HepG2 (cell line): ENCODE measurements at regions not wholly inside any gene's neighbourhood (a gene's known extent, or its start where the extent isn't known, plus 50 kb on each side); places are given as distances from the start of the nearest gene placed in this dataset.

Experiments used
- ATAC-seq: fragments of 200-7000 bp; cut with Tn5 transposase; 3 replicates; pipeline ENCODE4 v1.9.1; 2020; ENCODE audit warnings: mild to moderate bottlenecking, moderate library complexity
- BruUV-seq: library from RNA; stranded (reverse); fragments of 400-500 nt; replicated peaks from 2 replicates; lab custom pipeline; 2021; lab: Mats Ljungman, UMichigan
- CTCF ChIA-PET: fragments of 300-600 bp; formaldehyde crosslinking; extraction: SDS; loops from one replicate; lab custom pipeline; 2021; ENCODE audit warnings: low total read pairs, inconsistent platforms, low intra/inter-chr PET ratio; lab: Yijun Ruan, JAX
- POLR2A ChIA-PET: fragments of 350-600 bp; sonication (Branson Sonifier 250); formaldehyde crosslinking; loops from one replicate; lab custom pipeline; 2020; ENCODE audit warnings: antibody characterized with exemption, inconsistent platforms; lab: Yijun Ruan, JAX
- DNase-seq: peaks from one replicate; pipeline ENCODE4 v3.0.0-alpha.2; 2015; ENCODE audit warnings: low spot score
- FAIRE-seq: peaks from 3 replicates; lab custom pipeline; 2011; peaks lifted over from hg19 to GRCh38; lab: Jason Lieb, UNC
- H2AFZ ChIP-seq: one replicate; pipeline ENCODE4 v1.6.1; 2011; ENCODE audit warnings: low read length, inconsistent platforms
- H3K27ac ChIP-seq: fragments of 300-600 bp; 3 replicates; pipeline ENCODE4 v1.8.0; 2011; ENCODE audit warnings: mixed run types, mild to moderate bottlenecking, mixed read lengths, low read length, inconsistent platforms; ENCODE audit not compliant: insufficient read depth; ENCODE audit errors: extremely low read length
- H3K27me3 ChIP-seq, 2 experiments: fragments of 200-600 bp in 1 of 2; 2 replicates in 1 of 2; 3 replicates in 1 of 2; pipeline versions ENCODE4 v1.6.0 to v1.8.0; 2011; ENCODE audit warnings: low read length in 2 of 2, mild to moderate bottlenecking in 2 of 2, moderate library complexity in 2 of 2, inconsistent platforms in 1 of 2; ENCODE audit not compliant: insufficient read depth in 2 of 2, control insufficient read depth in 1 of 2
- H3K36me3 ChIP-seq, 2 experiments: fragments of 200-600 bp in 1 of 2; replicated peaks in 1 of 2; 2 replicates in 1 of 2; 3 replicates in 1 of 2; pipeline versions ENCODE4 v1.5.1 to v1.8.0; 2011; ENCODE audit warnings: low read length in 2 of 2, inconsistent platforms in 1 of 2; ENCODE audit not compliant: insufficient read depth in 2 of 2, control insufficient read depth in 1 of 2
- H3K4me1 ChIP-seq: 2 replicates; pipeline ENCODE4 v1.5.1; 2012; ENCODE audit warnings: low read length, inconsistent platforms; ENCODE audit not compliant: insufficient read depth
- H3K4me2 ChIP-seq: 2 replicates; pipeline ENCODE4 v1.6.0; 2011; ENCODE audit warnings: low read depth, low read length, inconsistent platforms
- H3K4me3 ChIP-seq, 3 experiments: fragments of 200-600 bp in 1 of 3; sonication (generic), shearing (Covaris generic) in 1 of 3; replicated peaks in 1 of 3; 2 replicates each; pipeline ENCODE4 v1.5.1; 2011 to 2016; ENCODE audit warnings: low read length in 3 of 3, inconsistent platforms in 2 of 3, low read depth in 2 of 3, mild to moderate bottlenecking in 2 of 3, control low read depth in 1 of 3, mixed read lengths in 1 of 3; ENCODE audit not compliant: insufficient read depth in 1 of 3
- H3K79me2 ChIP-seq: one replicate; pipeline ENCODE4 v1.6.1; 2011; ENCODE audit warnings: low read length, inconsistent platforms; ENCODE audit not compliant: insufficient read depth
- H3K9ac ChIP-seq: 2 replicates; pipeline ENCODE4 v1.6.0; 2011; ENCODE audit warnings: mild to moderate bottlenecking, low read depth, low read length, inconsistent platforms; ENCODE audit not compliant: insufficient read depth
- H3K9me3 ChIP-seq: 2 replicates; pipeline ENCODE4 v1.5.1; 2012; ENCODE audit warnings: mild to moderate bottlenecking, low read length
- H4K20me1 ChIP-seq: 2 replicates; pipeline ENCODE4 v1.6.0; 2011; ENCODE audit warnings: inconsistent platforms, mild to moderate bottlenecking, low read length, moderate library complexity; ENCODE audit not compliant: insufficient read depth
- ATRX ChIP-seq: sonication (generic); formaldehyde crosslinking; IDR thresholded peaks from 2 replicates; pipeline ENCODE4 v1.4.0; 2020; ENCODE audit warnings: missing genetic modification reagents, borderline replicate concordance
- MTF2 ChIP-seq: sonication (generic); formaldehyde crosslinking; IDR thresholded peaks from 2 replicates; pipeline ENCODE4 v1.5.0; 2020; ENCODE audit warnings: missing genetic modification reagents, borderline replicate concordance
- NPAS2 ChIP-seq: sonication (generic); formaldehyde crosslinking; IDR thresholded peaks from 2 replicates; pipeline ENCODE4 v1.8.0; 2022; ENCODE audit warnings: mild to moderate bottlenecking, missing genetic modification reagents, borderline replicate concordance
- ONECUT2 ChIP-seq: sonication (generic); formaldehyde crosslinking; IDR thresholded peaks from 2 replicates; pipeline ENCODE4 v1.4.0; 2020; ENCODE audit warnings: missing genetic modification reagents
- PAX8 ChIP-seq: sonication (generic); formaldehyde crosslinking; IDR thresholded peaks from 2 replicates; pipeline ENCODE4 v1.8.0; 2022; ENCODE audit warnings: mild to moderate bottlenecking, missing genetic modification reagents, borderline replicate concordance
- PHF5A ChIP-seq: IDR thresholded peaks from one replicate; pipeline ENCODE4 v1.6.1; 2018; ENCODE audit warnings: low read depth, missing genetic modification reagents; ENCODE audit not compliant: unreplicated experiment
- PHF8 ChIP-seq: sonication (generic); formaldehyde crosslinking; IDR thresholded peaks from 2 replicates; pipeline ENCODE4 v1.5.0; 2020; ENCODE audit warnings: missing genetic modification reagents
- RARG ChIP-seq: sonication (generic); formaldehyde crosslinking; IDR thresholded peaks from 2 replicates; pipeline ENCODE4 v1.4.0; 2020; ENCODE audit warnings: low read depth, mild to moderate bottlenecking, missing genetic modification reagents
- SALL1 ChIP-seq: sonication (generic); formaldehyde crosslinking; IDR thresholded peaks from 2 replicates; pipeline ENCODE4 v1.8.0; 2022; ENCODE audit warnings: mild to moderate bottlenecking, missing genetic modification reagents
- SNRNP70 ChIP-seq: fragments of 200-400 bp; formaldehyde crosslinking; IDR thresholded peaks from 2 replicates; pipeline ENCODE4 v1.6.1; 2017; ENCODE audit warnings: mild to moderate bottlenecking, low read depth, low read length, moderate library complexity
- SRSF9 ChIP-seq: fragments of 200-400 bp; formaldehyde crosslinking; IDR thresholded peaks from 2 replicates; pipeline ENCODE4 v1.6.1; 2018; ENCODE audit warnings: borderline replicate concordance, mild to moderate bottlenecking, low read depth, low read length; ENCODE audit not compliant: insufficient read depth, poor library complexity, severe bottlenecking
- TBL1XR1 ChIP-seq: fragments of 150-350 bp; IDR thresholded peaks from 2 replicates; pipeline ENCODE4 v1.6.1; 2014; ENCODE audit warnings: borderline replicate concordance, low read length; ENCODE audit not compliant: partially characterized antibody
- ZNF557 ChIP-seq: sonication (generic); formaldehyde crosslinking; IDR thresholded peaks from 2 replicates; pipeline ENCODE4 v1.4.0; 2020; ENCODE audit warnings: missing genetic modification reagents
- ZXDC ChIP-seq: sonication (generic); formaldehyde crosslinking; IDR thresholded peaks from 2 replicates; pipeline ENCODE4 v1.5.0; 2020; ENCODE audit warnings: mild to moderate bottlenecking, missing genetic modification reagents
- WGBS: methylation state at CpG from one replicate; pipeline ENCODE4 v1.1.6; 2017; ENCODE audit warnings: low lambda C conversion rate; 5-methylcytosine and 5-hydroxymethylcytosine counted together
- in situ Hi-C: cut with HindIII; loops from 2 replicates; pipeline ENCODE4 v1.10.0; 2017; ENCODE audit warnings: low pct_unique_long_range_greater_than_20kb; ENCODE audit not compliant: extremely low pct_ligation_motif_present
- intact Hi-C: fragments of 100-400 bp; cut with micrococcal nuclease; formaldehyde crosslinking; loops from one replicate; pipeline ENCODE4 v1.10.0; 2022; ENCODE audit not compliant: unreplicated experiment

GRCh38 chr3:28936154-28936553 lies 344.7 kb upstream of the RBMS3 start:
- no peaks in the 10 kb centered on the region for H3K36me3 ChIP-seq
- H3K4me3 ChIP-seq = no peak overlapping the region
- no peaks in the 10 kb centered on the region; a peak in 1 of 5 replicates for H3K27me3 ChIP-seq
- DNase-seq = no peak
- 0 out of 2 replicates have a peak, but pooled peaks cover 3% of the 10 kb centered on the region for H3K9me3 ChIP-seq
- no peak overlapping the region for H3K27ac ChIP-seq
- in situ Hi-C loops = no loop called here
- no peaks in the 10 kb centered on the region for H4K20me1 ChIP-seq
- no peak overlapping the region for H2AFZ ChIP-seq
- CTCF ChIA-PET = no interaction called here
- FAIRE-seq = no peak
- intact Hi-C loops = no loop called here
- BruUV-seq = no TSS peak
- WGBS = 0% methylated on average over 2 of the region's 2 CpGs
- POLR2A ChIA-PET = no interaction called here
- H3K4me2 ChIP-seq = no peak overlapping the region
- TF ChIP-seq TBL1XR1 = no peak
- no peak for TF ChIP-seq PHF8 (CRISPR knock-in tag)
- no peak for TF ChIP-seq ZXDC (CRISPR knock-in tag)
- TF ChIP-seq SRSF9 = no peak
- no peak for TF ChIP-seq NPAS2
- no peak for TF ChIP-seq MTF2 (CRISPR knock-in tag)
- no peak for TF ChIP-seq RARG
- TF ChIP-seq ZNF557 (CRISPR knock-in tag) = no peak
- TF ChIP-seq SNRNP70 = no peak
- TF ChIP-seq PHF5A (CRISPR knock-in tag) = no peak
- no peak for TF ChIP-seq ATRX (CRISPR knock-in tag)
- no peak for TF ChIP-seq ONECUT2 (CRISPR knock-in tag)
- TF ChIP-seq PAX8 (CRISPR knock-in tag) = no peak
- no peak for TF ChIP-seq SALL1
- no peaks in the 10 kb centered on the region for H3K4me1 ChIP-seq
- H3K79me2 ChIP-seq = no peaks in the 10 kb centered on the region
- H3K9ac ChIP-seq = no peak overlapping the region
- ATAC-seq = no peak
